HG03575 (cell line): ENCODE measurements at regions not wholly inside any gene's neighbourhood (a gene's known extent, or its start where the extent isn't known, plus 50 kb on each side); places are given as distances from the start of the nearest gene placed in this dataset.

Source experiments
- ATAC-seq: cut with Tn5 transposase; IDR thresholded peaks from one replicate; pipeline ENCODE4 v1.9.1; 2021; ENCODE audit not compliant: unreplicated experiment, insufficient number of reproducible peaks, low FRiP score; ENCODE audit errors: extremely low read depth

GRCh38 chr13:58963321-58963720 is 1200.4 kb downstream of the DIAPH3 start:
- no peak for ATAC-seq

GRCh38 chr13:58964048-58964447 is 1199.7 kb downstream of the DIAPH3 start:
- no peak for ATAC-seq

GRCh38 chr13:58977085-58977484 is 1186.6 kb downstream of the DIAPH3 start:
- no peak for ATAC-seq

DNA sequence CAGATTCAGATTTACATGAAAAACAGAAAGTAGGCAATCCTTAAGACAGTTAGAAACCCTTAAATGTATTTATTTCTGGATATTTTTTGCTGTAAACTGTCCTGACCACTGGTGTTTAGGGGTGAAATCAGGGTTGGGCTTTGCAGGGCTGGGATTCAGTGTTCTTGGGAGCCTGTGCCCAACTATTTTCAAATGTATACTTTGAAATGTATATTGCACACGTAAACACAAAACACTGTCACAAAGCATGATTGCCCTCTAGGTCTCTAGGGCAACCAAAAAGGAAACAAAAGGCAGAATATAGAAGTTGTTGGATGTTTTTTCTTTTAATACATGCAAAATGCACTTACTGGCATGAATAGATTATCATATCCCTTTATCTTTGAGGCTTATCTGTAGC is 1185.4 kb downstream of the DIAPH3 start:
- ATAC-seq, result no peak

DNA sequence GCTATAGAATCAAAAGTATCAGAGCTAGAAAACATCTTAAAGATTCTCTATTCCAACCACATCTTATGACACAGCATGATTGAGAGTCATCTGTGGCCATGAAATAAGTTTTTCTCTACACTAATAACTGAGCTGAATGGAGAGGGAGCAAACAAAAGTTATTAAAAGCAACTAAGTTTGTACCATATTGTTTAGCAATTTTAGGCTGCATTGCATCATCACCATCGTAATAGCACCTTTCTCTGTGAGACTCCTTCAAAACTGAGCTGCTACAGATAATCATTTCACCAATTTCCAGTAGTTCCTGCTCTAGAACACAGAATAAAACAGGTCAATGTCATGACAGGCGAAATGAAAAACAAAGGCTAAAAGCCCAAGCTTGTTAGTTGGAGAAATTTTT is 1183.9 kb downstream of the DIAPH3 start:
- ATAC-seq, result no peak

DNA sequence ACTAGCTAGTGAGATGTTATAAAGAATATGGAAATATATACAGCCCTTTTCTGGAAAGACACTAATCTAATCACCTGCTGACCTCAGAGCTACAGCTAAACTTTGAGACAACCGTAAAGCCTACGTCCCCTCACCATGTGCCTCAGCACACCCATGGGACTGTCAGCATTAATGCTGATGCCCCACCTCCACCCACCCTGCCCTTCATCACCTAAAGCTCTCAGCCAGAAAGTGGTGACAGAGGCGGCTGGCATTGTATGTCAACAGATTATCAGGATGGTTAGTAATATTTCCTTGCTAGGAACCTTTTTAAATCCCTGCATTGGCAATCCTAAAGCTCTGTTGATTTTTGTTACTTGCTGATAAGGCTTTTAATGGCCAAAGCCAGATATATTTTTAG is 1177.9 kb downstream of the DIAPH3 start:
- no peak for ATAC-seq

- no peak for ATAC-seq
Observed at GRCh38 chr13:58989556-58989955, 1174.2 kb downstream of the DIAPH3 start.

DNA sequence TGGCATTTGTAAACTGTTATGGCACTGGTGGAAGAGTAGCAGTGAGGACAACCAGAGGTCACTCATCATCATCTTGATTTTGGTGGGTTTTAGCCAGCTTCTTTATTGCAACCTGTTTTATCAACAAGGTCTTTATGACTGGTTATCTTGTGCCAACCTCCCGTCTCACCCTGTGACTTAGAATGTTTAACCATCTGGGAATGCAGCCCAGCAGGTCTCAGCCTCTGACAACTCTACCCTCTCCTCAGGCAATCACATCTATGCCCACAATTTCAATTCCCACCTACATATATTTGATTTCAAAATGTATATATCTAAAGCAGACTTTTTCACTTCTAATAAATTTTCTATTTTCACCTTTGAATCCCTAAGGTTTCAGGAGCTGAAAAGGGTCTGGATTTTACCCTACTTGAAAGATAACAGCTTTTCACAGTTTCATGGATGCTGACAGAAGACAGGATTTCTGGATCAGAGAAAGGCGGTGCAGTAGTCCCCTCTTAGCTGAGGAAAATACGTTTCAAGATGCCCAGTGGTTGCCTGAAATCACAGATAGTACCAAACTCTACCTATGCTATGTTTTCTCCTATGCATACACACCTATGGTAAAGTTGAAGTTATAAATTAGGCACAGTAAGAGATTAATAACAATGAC is 1171.8 kb downstream of the DIAPH3 start:
- no peak for ATAC-seq

GRCh38 chr13:58992478-58993042 is 1171.2 kb downstream of the DIAPH3 start:
- no peak for ATAC-seq

GRCh38 chr13:58994077-58994476 is 1169.7 kb downstream of the DIAPH3 start:
- no peak for ATAC-seq

DNA sequence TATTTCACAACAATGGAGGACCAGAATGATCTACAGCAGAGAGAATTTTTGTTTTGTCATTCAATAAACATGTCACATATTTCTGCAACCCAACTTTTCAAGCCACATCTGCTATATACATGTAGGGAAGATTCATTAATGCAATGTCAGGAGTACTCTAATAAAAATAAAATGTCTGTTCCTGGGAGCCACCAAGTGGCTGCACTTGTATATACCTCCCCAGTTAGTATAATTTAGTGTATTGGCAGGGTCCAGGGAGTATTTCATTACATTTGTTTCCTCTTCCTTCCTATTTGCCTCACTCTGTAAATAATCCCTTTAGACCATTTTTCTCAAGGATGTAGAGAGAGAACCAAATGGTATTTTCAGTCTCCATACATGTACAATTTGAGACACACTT is 1169.0 kb downstream of the DIAPH3 start:
- no peak for ATAC-seq

GRCh38 chr13:58998716-58999115 is 1165.0 kb downstream of the DIAPH3 start:
- no peak for ATAC-seq

DNA sequence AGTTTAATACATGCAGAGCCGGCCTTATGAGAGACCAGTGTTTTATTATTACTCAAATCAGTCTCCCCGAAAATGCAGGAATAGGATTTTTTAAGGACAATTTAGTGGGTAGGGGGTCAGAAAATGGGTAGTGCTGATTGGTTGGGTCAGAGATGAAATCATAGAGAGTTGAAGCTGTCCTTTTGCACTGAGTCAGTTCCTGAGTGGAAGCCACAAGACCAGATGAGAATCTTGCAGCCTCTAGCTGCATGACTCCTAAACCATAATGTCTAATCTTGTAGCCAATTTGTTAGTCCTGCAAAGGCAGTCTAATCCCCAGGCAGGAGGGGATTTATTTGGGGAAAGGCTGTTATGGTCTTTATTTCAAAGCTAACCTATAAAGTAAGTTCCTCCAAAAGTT is 1163.9 kb downstream of the DIAPH3 start:
- ATAC-seq, result no peak

DNA sequence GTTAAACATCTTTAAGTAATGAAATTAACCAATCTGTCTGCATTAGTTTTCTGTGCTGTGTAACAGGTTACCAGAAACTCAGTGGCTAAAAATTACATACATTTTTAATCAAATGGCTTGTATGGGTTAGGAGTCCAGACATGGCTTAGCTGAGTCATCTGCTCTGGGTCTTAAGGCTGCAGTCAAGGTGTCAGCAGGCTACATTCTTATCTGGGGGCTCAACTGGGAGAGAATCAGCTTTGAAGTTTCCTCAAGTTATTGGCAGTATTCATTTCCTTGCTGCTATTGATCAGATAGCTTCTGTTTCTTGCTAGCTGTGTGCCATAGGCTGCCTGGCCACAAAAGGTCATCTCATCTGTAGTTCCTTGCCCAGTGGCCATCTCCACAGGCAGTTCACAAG is 1163.0 kb downstream of the DIAPH3 start:
- ATAC-seq, result no peak

DNA sequence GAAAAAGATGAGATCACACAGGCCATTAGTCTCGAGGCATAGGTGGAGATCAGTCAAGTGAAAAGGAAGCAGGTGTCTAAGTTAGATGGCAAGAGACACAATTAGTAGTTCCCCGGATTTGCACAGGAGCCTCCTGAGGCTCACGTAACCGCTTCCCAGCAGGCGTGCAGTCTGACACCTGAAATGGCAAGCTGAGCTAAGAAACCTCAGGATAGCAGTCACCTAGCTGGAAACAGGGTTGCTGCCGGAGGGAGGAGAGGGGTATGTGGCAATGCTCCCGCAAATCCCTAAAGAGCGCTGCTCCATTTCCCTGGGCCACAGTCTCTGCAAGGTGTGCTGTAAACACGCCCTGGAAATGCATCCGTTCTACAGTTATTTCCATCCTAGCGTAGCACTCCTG is 1151.0 kb downstream of the DIAPH3 start:
- ATAC-seq, result no peak

DNA sequence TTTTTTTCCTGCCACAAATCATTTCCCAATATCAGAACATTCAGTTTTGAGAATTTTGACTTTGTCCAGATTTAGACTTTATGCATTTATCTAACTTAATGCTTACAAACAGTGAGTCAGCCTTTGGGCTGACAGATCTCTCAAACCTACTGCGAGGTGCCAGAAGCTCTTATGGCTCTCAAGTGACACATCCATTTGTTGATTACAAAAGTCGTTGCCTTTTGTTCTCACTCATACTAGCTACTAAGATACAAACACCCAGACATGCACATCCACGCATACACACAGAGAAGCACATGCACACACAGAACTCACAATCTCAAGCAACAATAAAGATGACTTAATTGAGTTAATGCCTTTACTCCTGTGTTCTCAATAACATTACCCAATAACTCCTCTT is 1147.5 kb downstream of the DIAPH3 start:
- no peak for ATAC-seq

- ATAC-seq, result no peak
Observed at GRCh38 chr13:59024434-59024833, 1139.3 kb downstream of the DIAPH3 start.

GRCh38 chr13:59034198-59034597 is 1129.5 kb downstream of the DIAPH3 start:
- no peak for ATAC-seq

DNA sequence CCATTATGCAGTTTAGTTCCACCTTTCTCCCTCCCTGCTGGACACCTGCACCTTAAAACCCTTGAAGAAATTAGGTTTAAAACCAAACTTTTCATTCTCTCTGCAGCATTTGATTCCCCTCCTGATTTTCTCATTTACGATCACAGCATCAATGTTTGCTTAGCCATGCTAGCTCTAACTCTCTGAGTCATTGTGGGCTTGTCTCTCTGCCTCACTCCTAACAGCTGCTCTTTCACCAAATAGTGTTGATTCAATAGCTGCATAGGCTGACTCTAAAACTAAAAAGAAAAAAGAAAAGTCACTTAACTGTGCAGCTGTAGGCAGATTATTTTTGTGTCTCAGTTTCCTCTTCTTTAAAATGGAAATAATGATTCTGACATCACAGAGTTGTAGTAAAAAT is 1124.9 kb downstream of the DIAPH3 start:
- ATAC-seq, result no peak

GRCh38 chr13:59043016-59043415 is 1120.7 kb downstream of the DIAPH3 start:
- ATAC-seq, result no peak

DNA sequence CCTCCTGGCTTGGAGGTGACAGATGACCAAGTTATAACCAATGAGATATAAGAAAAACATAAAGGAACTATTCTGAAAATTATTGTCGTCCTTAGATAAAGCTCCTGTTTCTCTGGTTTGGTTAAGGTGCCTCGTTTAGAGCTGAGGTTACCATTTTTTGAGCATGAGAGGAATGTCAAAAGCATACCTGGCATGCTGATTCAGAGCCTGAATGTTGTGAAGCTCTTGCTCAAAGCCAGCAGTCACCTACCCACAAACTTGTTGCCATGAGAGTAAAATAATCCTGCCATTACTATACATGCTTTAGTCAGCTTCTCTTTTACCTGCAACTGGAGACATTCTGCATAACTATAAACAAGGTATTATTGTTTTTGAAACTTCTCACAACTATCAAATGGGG is 1116.2 kb downstream of the DIAPH3 start:
- ATAC-seq, result no peak
